IPS-20b (cell line): ENCODE measurements at regions not wholly inside any gene's neighbourhood (a gene's known extent, or its start where the extent isn't known, plus 50 kb on each side); places are given as distances from the start of the nearest gene placed in this dataset.
"Not testable (repeated sequence)": the region's sequence is repeated elsewhere in the genome, so short reads cannot be mapped to it uniquely, and the experiment has no call there.

Source experiments
- H3K27ac ChIP-seq: one replicate; pipeline ENCODE4 v1.5.1; 2013; ENCODE audit warnings: low read length
- H3K27me3 ChIP-seq: 2 replicates; pipeline ENCODE4 v1.6.1; 2013; ENCODE audit warnings: mild to moderate bottlenecking, low read length, inconsistent platforms; ENCODE audit not compliant: insufficient read depth
- H3K36me3 ChIP-seq: 2 replicates; pipeline ENCODE4 v1.6.1; 2013; ENCODE audit warnings: low read depth, mild to moderate bottlenecking, inconsistent platforms, low read length, moderate library complexity; ENCODE audit not compliant: insufficient read depth
- H3K4me1 ChIP-seq: 2 replicates; pipeline ENCODE4 v1.6.1; 2013; ENCODE audit warnings: mild to moderate bottlenecking, control low read depth, inconsistent platforms, low read length, moderate library complexity; ENCODE audit not compliant: insufficient read depth
- H3K4me3 ChIP-seq: 2 replicates; pipeline ENCODE4 v1.5.1; 2013; ENCODE audit warnings: mild to moderate bottlenecking, low read length, inconsistent platforms
- H3K9ac ChIP-seq: 2 replicates; pipeline ENCODE4 v1.6.1; 2013; ENCODE audit warnings: low read depth, mild to moderate bottlenecking, inconsistent platforms, low read length, moderate library complexity
- H3K9me3 ChIP-seq: 2 replicates; pipeline ENCODE4 v1.6.1; 2013; ENCODE audit warnings: mild to moderate bottlenecking, low read depth, low read length, inconsistent platforms; ENCODE audit not compliant: insufficient read depth

- Histone ChIP-seq H3K9ac (no peak overlapping the region), H3K36me3 (no peaks in the 10 kb centered on the region), H3K9me3 (no peaks in the 10 kb centered on the region), H3K4me1 (no peaks in the 10 kb centered on the region), H3K27ac (no peak overlapping the region), H3K4me3 (no peak overlapping the region), H3K27me3 (no peaks in the 10 kb centered on the region)
Observed at GRCh38 chr4:71211748-71212147, 127.1 kb upstream of the SLC4A4 start.

GRCh38 chr4:71212216-71212615 lies 126.6 kb upstream of the SLC4A4 start:
- H3K4me3 ChIP-seq = no peak overlapping the region
- no peaks in the 10 kb centered on the region for H3K9me3 ChIP-seq
- no peak overlapping the region for H3K27ac ChIP-seq

GRCh38 chr4:71214578-71214977 lies 124.2 kb upstream of the SLC4A4 start:
- H3K9ac ChIP-seq = no peak overlapping the region
- H3K27ac ChIP-seq = no peak overlapping the region
- H3K4me3 ChIP-seq = no peak overlapping the region

More at GRCh38 chr4:71212216-71212615, 126.6 kb upstream of the SLC4A4 start:
- Histone ChIP-seq H3K4me1 (no peaks in the 10 kb centered on the region), H3K9ac (no peak overlapping the region), H3K27me3 (no peaks in the 10 kb centered on the region), H3K36me3 (no peaks in the 10 kb centered on the region)

GRCh38 chr4:71216316-71216959 lies 122.4 kb upstream of the SLC4A4 start:
- H3K27ac ChIP-seq = no peak overlapping the region
- no peak overlapping the region for H3K4me3 ChIP-seq
- no peak overlapping the region for H3K9ac ChIP-seq
- no peaks in the 10 kb centered on the region for H3K4me1 ChIP-seq
- no peaks in the 10 kb centered on the region for H3K9me3 ChIP-seq
- no peaks in the 10 kb centered on the region for H3K36me3 ChIP-seq
- no peaks in the 10 kb centered on the region for H3K27me3 ChIP-seq

More at GRCh38 chr4:71214578-71214977, 124.2 kb upstream of the SLC4A4 start:
- Histone ChIP-seq H3K4me1 (no peaks in the 10 kb centered on the region), H3K27me3 (no peaks in the 10 kb centered on the region), H3K36me3 (no peaks in the 10 kb centered on the region), H3K9me3 (no peaks in the 10 kb centered on the region)

- no peak overlapping the region for H3K27ac ChIP-seq
- no peaks in the 10 kb centered on the region for H3K27me3 ChIP-seq
- H3K9ac ChIP-seq = no peak overlapping the region
- H3K4me3 ChIP-seq = no peak overlapping the region
- no peaks in the 10 kb centered on the region for H3K9me3 ChIP-seq
- H3K4me1 ChIP-seq = no peaks in the 10 kb centered on the region
- H3K36me3 ChIP-seq = no peaks in the 10 kb centered on the region
Observed at GRCh38 chr4:71217688-71218087, 121.1 kb upstream of the SLC4A4 start.

- H3K36me3 ChIP-seq, H3K9me3 ChIP-seq, H3K27me3 ChIP-seq, H3K4me3 ChIP-seq, H3K4me1 ChIP-seq, H3K9ac ChIP-seq, H3K27ac ChIP-seq: not testable (repeated sequence)
Observed at GRCh38 chr4:71220848-71221247, 118.0 kb upstream of the SLC4A4 start.

GRCh38 chr4:71221510-71222466 lies 117.0 kb upstream of the SLC4A4 start:
- H3K9me3 ChIP-seq = no peaks in the 10 kb centered on the region
- no peaks in the 10 kb centered on the region for H3K4me1 ChIP-seq

GRCh38 chr4:71222661-71223060 lies 116.2 kb upstream of the SLC4A4 start:
- H3K27me3 ChIP-seq = no peaks in the 10 kb centered on the region
- no peak overlapping the region for H3K4me3 ChIP-seq
- H3K27ac ChIP-seq = no peak overlapping the region
- no peak overlapping the region for H3K9ac ChIP-seq
- no peaks in the 10 kb centered on the region for H3K36me3 ChIP-seq
- no peaks in the 10 kb centered on the region for H3K4me1 ChIP-seq
- H3K9me3 ChIP-seq = no peaks in the 10 kb centered on the region

More at GRCh38 chr4:71221510-71222466, 117.0 kb upstream of the SLC4A4 start:
- Histone ChIP-seq H3K9ac (no peak overlapping the region), H3K36me3 (no peaks in the 10 kb centered on the region), H3K4me3 (no peak overlapping the region), H3K27me3 (no peaks in the 10 kb centered on the region), H3K27ac (no peak overlapping the region)

- H3K9me3 ChIP-seq = no peaks in the 10 kb centered on the region
- H3K27me3 ChIP-seq = no peaks in the 10 kb centered on the region
- H3K36me3 ChIP-seq = no peaks in the 10 kb centered on the region
- H3K9ac ChIP-seq = no peak overlapping the region
- H3K4me1 ChIP-seq = peaks cover 13% of the 10 kb centered on the region
- no peak overlapping the region for H3K4me3 ChIP-seq
- no peak overlapping the region for H3K27ac ChIP-seq
Observed at GRCh38 chr4:71229477-71230270, 109.1 kb upstream of the SLC4A4 start.

GRCh38 chr4:71230271-71231128 lies 108.3 kb upstream of the SLC4A4 start:
- Histone ChIP-seq H3K9me3 (no peaks in the 10 kb centered on the region), H3K27ac (no peak overlapping the region), H3K36me3 (no peaks in the 10 kb centered on the region), H3K27me3 (no peaks in the 10 kb centered on the region), H3K9ac (no peak overlapping the region), H3K4me3 (no peak overlapping the region), H3K4me1 (peaks cover 13% of the 10 kb centered on the region)
